Esophagus muscularis mucosa (tissue), 4 donors: ENCODE measurements at regions not wholly inside any gene's neighbourhood (a gene's known extent, or its start where the extent isn't known, plus 50 kb on each side); places are given as distances from the start of the nearest gene placed in this dataset.

Source experiments
- DNase-seq: peaks from one replicate; pipeline ENCODE4 v3.0.0-alpha.2; 2017; ENCODE audit errors: extremely low spot score
- H3K27ac ChIP-seq, 4 donors: fragments of 200-600 bp; sonication (generic); replicated peaks in 1 of 4; 1 replicate in 3 of 4; 2 replicates in 1 of 4; pipeline ENCODE4 v1.5.1; 2016 to 2019; ENCODE audit warnings: mild to moderate bottlenecking in 1 of 4
- H3K27me3 ChIP-seq, 4 donors: fragments of 200-600 bp; sonication (generic); one replicate each; pipeline versions ENCODE4 v1.5.1 to v1.6.0; 2016 to 2019
- H3K36me3 ChIP-seq, 4 donors: fragments of 200-600 bp; sonication (generic); one replicate each; pipeline ENCODE4 v1.5.1; 2016 to 2019
- H3K4me1 ChIP-seq, 4 donors: fragments of 200-600 bp; sonication (generic); one replicate each; pipeline ENCODE4 v1.5.1; 2016 to 2019
- H3K4me3 ChIP-seq, 4 donors: fragments of 200-600 bp; sonication (generic); 1 replicate in 2 of 4; 2 replicates in 2 of 4; pipeline ENCODE4 v1.5.1; 2016 to 2019; ENCODE audit warnings: mild to moderate bottlenecking in 4 of 4, moderate library complexity in 1 of 4
- H3K9me3 ChIP-seq, 4 donors: fragments of 200-600 bp; sonication (generic); 1 replicate in 3 of 4; 2 replicates in 1 of 4; pipeline ENCODE4 v1.5.1; 2016 to 2019
- EP300 ChIP-seq: sonication (generic); formaldehyde crosslinking; IDR thresholded peaks from one replicate; pipeline ENCODE4 v1.6.1; 2017; ENCODE audit warnings: antibody characterized with exemption
- POLR2A ChIP-seq: fragments of 450-650 bp; IDR thresholded peaks from one replicate; pipeline ENCODE4 v1.6.1; 2017; ENCODE audit warnings: antibody characterized with exemption, moderate library complexity, mild to moderate bottlenecking, low read depth
- POLR2AphosphoS5 ChIP-seq, 2 donors: sonication (generic); formaldehyde crosslinking; IDR thresholded peaks; one replicate each; pipeline ENCODE4 v1.6.1; 2017; ENCODE audit warnings: antibody characterized with exemption in 2 of 2
- WGBS: methylation state at CpG from one replicate; pipeline ENCODE4 v1.1.5; 2018; 5-methylcytosine and 5-hydroxymethylcytosine counted together
- intact Hi-C: fragments of 100-400 bp; cut with DNase I; formaldehyde crosslinking; loops from one replicate; pipeline ENCODE4 v1.15.1; 2023
- TF ChIP-seq, protein P1 (sequence below), 3 experiments: fragments of 200-600 bp in 2 of 3; fragments of 450-650 bp in 1 of 3; sonication (generic) in 2 of 3; IDR thresholded peaks; one replicate each; pipeline ENCODE4 v1.5.1; 2017 to 2019; ENCODE audit warnings: antibody characterized with exemption in 3 of 3, mild to moderate bottlenecking in 2 of 3, moderate library complexity in 1 of 3

DNA sequence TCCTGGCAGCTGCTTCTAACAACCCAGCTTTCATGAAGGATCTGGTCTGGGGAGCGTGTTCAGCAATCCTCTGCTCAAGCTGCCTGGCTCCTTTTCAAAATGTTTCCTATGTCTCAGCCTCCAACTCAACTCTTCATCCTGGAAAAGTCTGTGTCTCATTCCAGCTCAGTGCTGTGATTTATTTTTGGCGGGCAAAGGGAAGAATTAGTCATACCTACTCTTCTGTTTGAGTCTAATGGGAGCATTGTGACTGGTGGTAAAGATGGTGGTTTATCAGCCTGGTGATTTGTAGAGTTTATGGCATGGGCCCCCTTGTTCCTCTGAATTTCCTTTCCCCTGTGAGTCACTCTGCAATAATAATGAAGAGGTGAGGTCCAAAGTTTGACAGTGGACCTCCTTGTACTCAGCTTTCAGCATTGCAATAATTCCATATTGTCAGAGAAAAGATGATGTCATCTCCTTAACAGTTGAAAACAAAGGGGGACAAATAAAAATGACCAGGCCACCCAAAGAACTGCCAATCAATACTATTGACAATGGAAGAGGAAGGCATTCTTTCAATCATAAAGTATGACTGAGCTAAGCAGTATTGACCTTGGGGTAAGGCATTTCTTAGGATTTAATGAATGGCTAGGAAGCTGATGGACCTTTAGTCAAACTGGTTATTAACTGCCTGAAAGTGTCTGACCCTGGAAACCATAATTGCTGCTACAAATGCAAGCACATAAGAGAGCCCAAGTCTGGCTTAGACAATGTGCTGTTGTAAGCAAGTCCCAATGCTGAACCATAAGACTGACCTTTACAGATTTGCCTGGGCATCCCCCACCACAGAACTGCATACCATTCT is 204.7 kb upstream of the MCTP2 start:
- 40% methylated on average over 1 of the region's 2 CpGs for WGBS
- H3K27me3 ChIP-seq: no peaks in the 10 kb centered on the region
- peak; percentile 56 to 70 for TF ChIP-seq POLR2AphosphoS5 (IDR thresholded peaks at IDR 0.05)
- TF ChIP-seq, protein P1, sequence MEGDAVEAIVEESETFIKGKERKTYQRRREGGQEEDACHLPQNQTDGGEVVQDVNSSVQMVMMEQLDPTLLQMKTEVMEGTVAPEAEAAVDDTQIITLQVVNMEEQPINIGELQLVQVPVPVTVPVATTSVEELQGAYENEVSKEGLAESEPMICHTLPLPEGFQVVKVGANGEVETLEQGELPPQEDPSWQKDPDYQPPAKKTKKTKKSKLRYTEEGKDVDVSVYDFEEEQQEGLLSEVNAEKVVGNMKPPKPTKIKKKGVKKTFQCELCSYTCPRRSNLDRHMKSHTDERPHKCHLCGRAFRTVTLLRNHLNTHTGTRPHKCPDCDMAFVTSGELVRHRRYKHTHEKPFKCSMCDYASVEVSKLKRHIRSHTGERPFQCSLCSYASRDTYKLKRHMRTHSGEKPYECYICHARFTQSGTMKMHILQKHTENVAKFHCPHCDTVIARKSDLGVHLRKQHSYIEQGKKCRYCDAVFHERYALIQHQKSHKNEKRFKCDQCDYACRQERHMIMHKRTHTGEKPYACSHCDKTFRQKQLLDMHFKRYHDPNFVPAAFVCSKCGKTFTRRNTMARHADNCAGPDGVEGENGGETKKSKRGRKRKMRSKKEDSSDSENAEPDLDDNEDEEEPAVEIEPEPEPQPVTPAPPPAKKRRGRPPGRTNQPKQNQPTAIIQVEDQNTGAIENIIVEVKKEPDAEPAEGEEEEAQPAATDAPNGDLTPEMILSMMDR (IDR thresholded peaks at IDR 0.05): no peak
- TF ChIP-seq EP300: no peak
- no peak for TF ChIP-seq POLR2A
- no peaks in the 10 kb centered on the region for H3K36me3 ChIP-seq
- H3K9me3 ChIP-seq: no peaks in the 10 kb centered on the region
- H3K4me1 ChIP-seq: peaks cover 0 to 77% (median 72%) of the 10 kb centered on the region in 4 donors
- intact Hi-C loops: loop anchor here (10.0 kb wide), 1 partner anchor 58 kb away; no protein-coding TSS in a partner anchor
- peak overlapping the region; percentile 57 to 81 (median 78) for H3K27ac ChIP-seq
- H3K4me3 ChIP-seq: no peak overlapping the region
- no peak for DNase-seq

GRCh38 chr15:94023531-94023930 is 207.8 kb upstream of the MCTP2 start:
- intact Hi-C loops: loop anchor here (10.0 kb wide), 1 partner anchor 61 kb away; no protein-coding TSS in a partner anchor
- peak overlapping the region; percentile 63 to 81 (median 78) for H3K27ac ChIP-seq
- WGBS: 29% methylated on average over 4 of the region's 4 CpGs
- no peak overlapping the region for H3K4me3 ChIP-seq
- DNase-seq: no peak
- H3K27me3 ChIP-seq: no peaks in the 10 kb centered on the region
- peaks cover 0 to 72% (median 68%) of the 10 kb centered on the region in 4 donors for H3K4me1 ChIP-seq
- TF ChIP-seq POLR2A (no peak), POLR2AphosphoS5 (IDR thresholded peaks at IDR 0.05) (no peak), EP300 (no peak)
- TF ChIP-seq, protein P1 (IDR thresholded peaks at IDR 0.05): no peak
- no peaks in the 10 kb centered on the region for H3K36me3 ChIP-seq
- no peaks in the 10 kb centered on the region for H3K9me3 ChIP-seq

GRCh38 chr15:94021621-94022320 is 209.6 kb upstream of the MCTP2 start:
- WGBS: 63% methylated on average over 5 of the region's 5 CpGs
- no peaks in the 10 kb centered on the region for H3K9me3 ChIP-seq
- no peaks in the 10 kb centered on the region for H3K36me3 ChIP-seq
- H3K27me3 ChIP-seq: no peaks in the 10 kb centered on the region
- TF ChIP-seq POLR2AphosphoS5 (IDR thresholded peaks at IDR 0.05): peak; percentile 77 to 90
- no peak for TF ChIP-seq POLR2A
- H3K27ac ChIP-seq: peak overlapping the region; percentile 70 to 81 (median 78)
- H3K4me1 ChIP-seq: peaks cover 0 to 70% (median 59%) of the 10 kb centered on the region in 4 donors
- intact Hi-C loops: loop anchor here (10.0 kb wide), 1 partner anchor 63 kb away; no protein-coding TSS in a partner anchor
- no peak overlapping the region for H3K4me3 ChIP-seq
- no peak for DNase-seq

GRCh38 chr15:94019062-94019461 is 212.3 kb upstream of the MCTP2 start:
- intact Hi-C loops: no loop called here
- WGBS: 87% methylated on average over 11 of the region's 11 CpGs
- no peak for TF ChIP-seq EP300
- TF ChIP-seq POLR2AphosphoS5 (IDR thresholded peaks at IDR 0.05): no peak
- TF ChIP-seq, protein P1 (IDR thresholded peaks at IDR 0.05): no peak
- no peak for DNase-seq
- Histone ChIP-seq H3K4me1 (peaks cover 0 to 54% (median 46%) of the 10 kb centered on the region in 4 donors), H3K36me3 (no peaks in the 10 kb centered on the region), H3K27ac (peak overlapping the region in 3 of 4 donors; percentile 0 to 35 (median 7)), H3K9me3 (no peaks in the 10 kb centered on the region), H3K27me3 (no peaks in the 10 kb centered on the region), H3K4me3 (no peak overlapping the region)

GRCh38 chr15:94015324-94015723 is 216.0 kb upstream of the MCTP2 start:
- WGBS: 73% methylated on average over 5 of the region's 5 CpGs
- Histone ChIP-seq H3K36me3 (no peaks in the 10 kb centered on the region), H3K9me3 (no peaks in the 10 kb centered on the region), H3K4me3 (no peak overlapping the region), H3K4me1 (peaks cover 0 to 18% (median 9%) of the 10 kb centered on the region in 4 donors), H3K27me3 (no peaks in the 10 kb centered on the region), H3K27ac (peak overlapping the region; percentile 5 to 47 (median 26))
- no peak for DNase-seq
- TF ChIP-seq EP300 (no peak), POLR2A (no peak), POLR2AphosphoS5 (IDR thresholded peaks at IDR 0.05) (no peak)
- TF ChIP-seq, protein P1 (IDR thresholded peaks at IDR 0.05): no peak
- intact Hi-C loops: no loop called here
